ENCODE measurements at regions not wholly inside any gene's neighbourhood (a gene's known extent, or its start where the extent isn't known, plus 50 kb on each side); places are given as distances from the start of the nearest gene placed in this dataset.

GRCh38 chr12:66920205-66920604 is 241.3 kb upstream of the GRIP1 start:
- Mint-ChIP-seq H3K27me3 (ENCODE audit: low read depth) (no peaks in the 10 kb centered on the region), H3K36me3 (ENCODE audit: insufficient read depth in 1 of 3, low read depth in 3 of 3) (no peaks in the 10 kb centered on the region), H3K27ac (no peak overlapping the region), H3K9me3 (no peaks in the 10 kb centered on the region), H3K4me1 (peaks cover 6 to 9% of the 10 kb centered on the region in 2 experiments), H3K4me3 (no peak overlapping the region)
- Histone ChIP-seq H3K4me2 (ENCODE audit: insufficient read depth, insufficient read length, low read length) (no peak overlapping the region), H3K27me3 (ENCODE audit: insufficient read depth, low read length) (no peaks in the 10 kb centered on the region), H2BK5ac (ENCODE audit: insufficient read length, low read length) (no peak overlapping the region), H3K23ac (ENCODE audit: insufficient read length, low read depth, low read length) (no peak overlapping the region), H4K8ac (replicated peaks; ENCODE audit: insufficient read length, low read depth, low read length) (no peak overlapping the region), H2BK20ac (ENCODE audit: low read depth, low read length, poor library complexity, severe bottlenecking) (no peak overlapping the region), H3K4ac (ENCODE audit: low read depth, low read length) (no peak overlapping the region), H2AK5ac (ENCODE audit: insufficient read length, low read length) (no peak overlapping the region), H3K56ac (ENCODE audit: insufficient read length, low read depth, low read length) (no peak overlapping the region), H4K5ac (ENCODE audit: insufficient read length, low read depth, low read length) (no peak overlapping the region), H3K79me1 (ENCODE audit: insufficient read depth, low read depth, low read length, poor library complexity, severe bottlenecking) (no peaks in the 10 kb centered on the region), H3T11ph (ENCODE audit: low read length) (no peak overlapping the region), H4K91ac (ENCODE audit: insufficient read length, low read depth, low read length) (no peak overlapping the region), H3K27ac (ENCODE audit: insufficient read length, low read depth, low read length) (no peak overlapping the region), H3K14ac (ENCODE audit: insufficient read depth, low read length) (no peak overlapping the region), H3K79me2 (ENCODE audit: insufficient read depth, low read length) (no peaks in the 10 kb centered on the region), H2BK12ac (ENCODE audit: insufficient read length, low read depth, low read length) (no peak overlapping the region), H3K9ac (ENCODE audit: extremely low read depth, insufficient read length, low read length) (no peak overlapping the region), H3K9me3 (ENCODE audit: control insufficient read depth, low read depth, low read length) (no peaks in the 10 kb centered on the region), H2AFZ (ENCODE audit: low read length) (no peak overlapping the region), H3K23me2 (ENCODE audit: insufficient read length, low read depth, low read length, poor library complexity, severe bottlenecking) (no peaks in the 10 kb centered on the region), H2BK120ac (ENCODE audit: low read depth, low read length, poor library complexity, severe bottlenecking) (no peak overlapping the region), H2BK15ac (ENCODE audit: low read depth, low read length) (no peak overlapping the region), H3K18ac (ENCODE audit: insufficient read length, low read depth, low read length) (no peak overlapping the region), H4K20me1 (ENCODE audit: control insufficient read depth, insufficient read depth, insufficient read length) (no peaks in the 10 kb centered on the region), H3K4me1 (ENCODE audit: insufficient read depth, low read length) (0 out of 2 replicates have a peak, but pooled peaks cover 3% of the 10 kb centered on the region)
- no CpG with 5 or more reads among the region's 3 CpGs for WGBS (ENCODE audit: extremely low coverage, insufficient read length, low lambda C conversion rate)
- DNase-seq: no peak
- TF ChIP-seq, protein P1, sequence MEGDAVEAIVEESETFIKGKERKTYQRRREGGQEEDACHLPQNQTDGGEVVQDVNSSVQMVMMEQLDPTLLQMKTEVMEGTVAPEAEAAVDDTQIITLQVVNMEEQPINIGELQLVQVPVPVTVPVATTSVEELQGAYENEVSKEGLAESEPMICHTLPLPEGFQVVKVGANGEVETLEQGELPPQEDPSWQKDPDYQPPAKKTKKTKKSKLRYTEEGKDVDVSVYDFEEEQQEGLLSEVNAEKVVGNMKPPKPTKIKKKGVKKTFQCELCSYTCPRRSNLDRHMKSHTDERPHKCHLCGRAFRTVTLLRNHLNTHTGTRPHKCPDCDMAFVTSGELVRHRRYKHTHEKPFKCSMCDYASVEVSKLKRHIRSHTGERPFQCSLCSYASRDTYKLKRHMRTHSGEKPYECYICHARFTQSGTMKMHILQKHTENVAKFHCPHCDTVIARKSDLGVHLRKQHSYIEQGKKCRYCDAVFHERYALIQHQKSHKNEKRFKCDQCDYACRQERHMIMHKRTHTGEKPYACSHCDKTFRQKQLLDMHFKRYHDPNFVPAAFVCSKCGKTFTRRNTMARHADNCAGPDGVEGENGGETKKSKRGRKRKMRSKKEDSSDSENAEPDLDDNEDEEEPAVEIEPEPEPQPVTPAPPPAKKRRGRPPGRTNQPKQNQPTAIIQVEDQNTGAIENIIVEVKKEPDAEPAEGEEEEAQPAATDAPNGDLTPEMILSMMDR (conservative IDR thresholded peaks at IDR 0.05): no peak
